GM18870 (cell line): ENCODE measurements at regions not wholly inside any gene's neighbourhood (a gene's known extent, or its start where the extent isn't known, plus 50 kb on each side); places are given as distances from the start of the nearest gene placed in this dataset.
"Not testable (repeated sequence)": the region's sequence is repeated elsewhere in the genome, so short reads cannot be mapped to it uniquely, and the experiment has no call there.

ENCODE experiments used
- ATAC-seq: cut with Tn5 transposase; IDR thresholded peaks from one replicate; pipeline ENCODE4 v1.9.1; 2021; ENCODE audit warnings: moderate library complexity; ENCODE audit not compliant: unreplicated experiment

- no peak for ATAC-seq
Observed at GRCh38 chrX:122850326-122850725, 333.8 kb upstream of the GRIA3 start.

GRCh38 chrX:122856205-122856604, 327.9 kb upstream of the GRIA3 start:
- no peak for ATAC-seq

- ATAC-seq: no peak
Observed at GRCh38 chrX:122857734-122858133, 326.3 kb upstream of the GRIA3 start.

GRCh38 chrX:122863067-122863466, 321.0 kb upstream of the GRIA3 start:
- no peak for ATAC-seq

GRCh38 chrX:122866532-122866931, 317.5 kb upstream of the GRIA3 start:
- ATAC-seq: no peak

GRCh38 chrX:122868631-122869030, 315.4 kb upstream of the GRIA3 start:
- ATAC-seq: no peak

DNA sequence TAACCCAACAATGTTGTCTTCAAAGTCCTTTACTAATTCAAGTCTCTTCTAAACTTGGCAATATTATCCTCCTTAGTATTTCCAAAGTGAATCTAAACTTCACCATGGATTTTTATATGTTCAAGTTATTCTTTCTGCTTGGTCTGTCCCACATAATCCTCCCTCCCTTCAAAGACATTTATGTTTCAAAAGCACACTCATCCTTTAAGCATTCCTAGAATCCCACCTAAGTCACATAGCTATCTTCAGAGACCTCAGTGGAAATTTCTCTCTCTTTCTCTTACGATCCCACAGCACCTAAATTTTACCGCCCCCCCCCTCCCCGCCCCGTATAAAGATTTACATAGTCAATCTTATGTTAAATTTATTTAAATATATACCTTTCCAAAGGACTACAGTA, 314.9 kb upstream of the GRIA3 start:
- ATAC-seq: no peak

DNA sequence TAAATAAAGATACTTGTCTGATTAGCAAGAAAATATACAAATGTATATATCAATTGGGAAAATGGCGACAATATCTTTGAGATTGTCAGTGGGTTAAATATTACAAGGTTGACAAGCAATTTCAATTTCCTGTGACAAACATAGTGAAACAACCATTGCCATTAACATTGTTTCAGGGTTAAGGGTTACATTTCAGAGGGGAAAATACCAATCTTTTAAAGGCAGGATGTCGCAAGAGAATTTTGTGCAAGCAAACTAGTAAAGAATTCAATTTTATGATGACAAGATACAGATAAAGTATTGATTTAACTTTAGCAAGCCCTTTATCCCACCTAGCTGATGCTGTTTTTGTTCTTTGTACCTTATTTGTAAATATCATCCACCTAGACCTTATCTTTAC, 305.8 kb upstream of the GRIA3 start:
- no peak for ATAC-seq

DNA sequence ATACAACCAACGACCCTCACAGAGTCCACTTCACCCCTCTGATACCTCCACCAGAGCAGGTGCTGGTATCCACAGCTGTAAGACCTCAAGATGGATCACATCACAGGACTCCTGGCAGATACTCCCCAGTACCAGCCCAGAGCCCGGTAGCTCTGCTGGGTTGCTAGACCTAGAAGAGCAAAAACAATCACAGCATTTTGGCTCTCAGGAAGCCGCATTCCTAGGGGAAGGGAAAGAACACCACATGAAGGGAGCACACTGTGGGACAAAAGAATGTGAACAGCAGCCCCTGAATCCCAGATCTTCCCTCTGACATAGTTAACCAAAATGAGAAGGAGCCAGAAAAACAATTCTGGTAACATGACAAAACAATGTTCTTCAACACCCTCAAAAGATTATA, 303.1 kb upstream of the GRIA3 start:
- ATAC-seq: no peak

DNA sequence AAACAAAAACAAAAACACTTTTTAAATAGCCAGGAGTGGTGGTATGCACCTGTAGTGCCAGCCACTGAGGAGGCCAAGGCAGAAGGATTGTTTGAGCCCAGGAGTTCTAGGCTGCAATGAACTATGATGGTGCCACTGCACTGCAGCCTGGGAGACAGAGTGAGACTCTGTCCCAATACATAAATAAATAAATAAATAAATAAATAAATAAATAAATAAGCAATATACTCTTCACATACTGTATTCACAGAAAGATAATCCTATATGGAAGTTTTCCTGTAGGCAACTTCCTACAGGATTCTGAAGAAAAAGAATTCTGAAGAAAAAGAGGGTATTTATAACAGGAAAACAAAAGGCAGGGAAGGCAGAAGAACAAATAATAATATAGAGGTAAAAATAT, 293.3 kb upstream of the GRIA3 start:
- ATAC-seq: no peak

- no peak for ATAC-seq
Observed at GRCh38 chrX:122906726-122907125, 277.4 kb upstream of the GRIA3 start.

DNA sequence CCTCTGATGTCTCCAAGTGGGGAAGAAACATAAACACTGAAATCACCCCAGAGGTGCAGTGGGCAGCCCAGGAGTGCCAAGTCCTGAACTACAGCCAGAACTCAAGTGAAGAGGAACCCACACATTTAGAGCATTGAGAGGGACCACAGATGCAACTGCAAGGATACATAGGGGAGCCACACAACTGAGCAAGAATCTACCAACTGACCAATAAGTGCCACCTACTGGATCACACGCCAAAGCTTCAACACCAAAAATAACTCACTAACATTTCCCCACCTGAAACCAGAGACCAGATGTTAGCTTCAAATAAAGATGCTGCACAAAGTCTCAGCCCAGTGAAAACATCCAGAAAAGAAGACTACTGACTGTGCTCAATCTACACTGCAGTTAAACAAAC, 276.7 kb upstream of the GRIA3 start:
- ATAC-seq: no peak

- no peak for ATAC-seq
Observed at GRCh38 chrX:122910697-122911096, 273.4 kb upstream of the GRIA3 start.

GRCh38 chrX:122913134-122913533, 270.9 kb upstream of the GRIA3 start:
- ATAC-seq: no peak

DNA sequence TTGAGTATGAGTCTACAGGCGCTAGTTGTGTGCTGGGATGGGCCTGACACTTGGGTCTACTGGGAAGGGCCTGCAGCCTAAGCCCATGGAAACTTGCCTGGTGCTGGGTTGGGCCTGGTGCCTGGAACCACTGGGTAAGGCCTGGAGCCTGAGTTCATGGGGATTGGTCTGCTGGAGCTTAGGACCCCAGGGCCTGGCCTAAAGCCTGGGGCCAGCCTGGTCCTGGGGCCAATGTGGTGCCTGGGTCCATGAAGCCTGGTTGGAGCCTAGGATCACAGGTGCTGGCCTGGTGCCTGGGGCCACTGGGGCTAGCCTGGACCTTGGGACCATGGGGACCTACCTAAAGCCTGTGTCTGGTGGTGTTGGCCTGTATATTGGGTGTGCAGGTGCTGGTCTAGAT, 270.3 kb upstream of the GRIA3 start:
- ATAC-seq: no peak

- ATAC-seq: no peak
Observed at GRCh38 chrX:122914256-122914655, 269.8 kb upstream of the GRIA3 start.

- no peak for ATAC-seq
Observed at GRCh38 chrX:122934131-122934530, 249.9 kb upstream of the GRIA3 start.

DNA sequence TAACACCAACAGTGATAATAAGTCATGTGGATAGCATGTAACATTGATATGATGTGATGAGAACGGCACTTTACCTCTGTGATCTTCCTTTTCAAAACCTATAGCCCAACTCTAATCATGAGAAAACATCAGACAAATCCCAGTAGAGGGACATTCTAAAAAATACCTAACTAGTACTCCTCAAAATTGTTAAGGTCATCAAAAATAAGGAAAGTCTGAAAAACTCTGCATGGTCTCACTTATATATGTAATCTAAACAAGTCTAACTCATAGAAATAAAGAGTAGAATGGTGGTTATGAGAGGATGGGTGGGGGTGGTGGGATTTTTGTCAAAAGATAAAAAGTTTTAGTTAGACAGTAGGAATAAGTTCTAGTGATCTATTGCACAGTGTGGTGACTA, 243.9 kb upstream of the GRIA3 start:
- no peak for ATAC-seq

- no peak for ATAC-seq
Observed at GRCh38 chrX:122941806-122942205, 242.3 kb upstream of the GRIA3 start.

DNA sequence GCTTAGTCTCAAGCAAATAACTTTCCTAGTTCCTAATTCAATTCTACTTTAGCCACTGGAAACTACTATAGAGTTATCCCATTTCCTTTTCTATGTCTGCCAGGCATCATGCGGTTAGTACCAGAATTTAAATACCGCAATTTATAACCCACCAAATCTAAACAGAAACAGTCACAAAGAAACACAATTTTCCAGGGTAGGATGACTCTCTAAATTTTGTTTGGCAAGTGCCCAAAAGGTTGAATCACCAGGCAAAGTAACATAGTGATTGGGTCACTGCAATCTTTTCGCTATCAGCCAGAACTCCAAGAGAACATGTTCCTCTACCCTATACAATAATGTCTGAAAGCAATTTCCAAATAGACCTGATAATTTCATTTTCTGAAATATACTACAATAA, 240.2 kb upstream of the GRIA3 start:
- ATAC-seq: no peak

GRCh38 chrX:122945328-122945727, 238.8 kb upstream of the GRIA3 start:
- ATAC-seq: no peak

- no peak for ATAC-seq
Observed at GRCh38 chrX:122972604-122973003, 211.5 kb upstream of the GRIA3 start.

DNA sequence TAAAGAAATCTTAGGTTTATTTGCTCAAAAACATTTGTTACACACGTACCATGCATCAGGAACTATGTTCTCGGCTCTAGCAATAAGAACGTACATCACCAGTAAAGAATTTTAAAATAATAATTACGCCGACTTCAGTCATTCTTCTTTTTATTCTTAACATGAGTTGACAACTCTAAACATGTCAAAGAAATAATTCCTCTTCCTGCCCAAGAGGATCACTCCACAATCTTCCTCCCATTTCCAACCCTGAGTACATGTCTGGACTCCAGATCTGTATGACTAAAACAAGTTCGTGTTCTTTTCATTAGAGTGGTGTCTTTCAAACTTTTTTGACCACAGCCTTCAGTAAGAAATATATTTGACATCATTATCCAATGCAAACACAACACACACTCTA, 201.6 kb upstream of the GRIA3 start:
- no peak for ATAC-seq

GRCh38 chrX:123002844-123003243, 181.2 kb upstream of the GRIA3 start:
- not testable (repeated sequence) for ATAC-seq
